Peyer's patch (tissue), 4 donors: ENCODE measurements at regions not wholly inside any gene's neighbourhood (a gene's known extent, or its start where the extent isn't known, plus 50 kb on each side); places are given as distances from the start of the nearest gene placed in this dataset.

ENCODE experiments used
- DNase-seq, 3 donors: peaks; one replicate each; pipeline ENCODE4 v3.0.0-alpha.2; 2017 to 2019
- H3K27ac ChIP-seq, 4 donors: fragments of 200-600 bp; sonication (generic); one replicate each; pipeline ENCODE4 v1.5.1; 2016 to 2019
- H3K27me3 ChIP-seq, 2 donors: fragments of 200-600 bp; sonication (generic); one replicate each; pipeline ENCODE4 v1.5.1; 2019
- H3K36me3 ChIP-seq, 3 donors: fragments of 200-600 bp; sonication (generic); one replicate each; pipeline ENCODE4 v1.5.1; 2016 to 2019
- H3K4me1 ChIP-seq, 4 donors: fragments of 200-600 bp; sonication (generic); one replicate each; pipeline ENCODE4 v1.5.1; 2016 to 2019
- H3K4me3 ChIP-seq, 4 donors: fragments of 200-600 bp; sonication (generic); 1 replicate in 3 of 4; 2 replicates in 1 of 4; pipeline ENCODE4 v1.5.1; 2016 to 2019; ENCODE audit warnings: mild to moderate bottlenecking in 1 of 4
- H3K9me3 ChIP-seq, 4 donors: fragments of 200-600 bp; sonication (generic); one replicate each; pipeline ENCODE4 v1.5.1; 2016 to 2019; ENCODE audit warnings: mild to moderate bottlenecking in 1 of 4
- CTCF ChIP-seq, 6 experiments: fragments of 450-650 bp in 4 of 6; fragments of 200-600 bp in 2 of 6; sonication (generic) in 1 of 6; IDR thresholded peaks; one replicate each; pipeline ENCODE4 v1.5.1; 2017 to 2019; ENCODE audit warnings: antibody characterized with exemption in 6 of 6, mild to moderate bottlenecking in 3 of 6, moderate library complexity in 1 of 6
- POLR2A ChIP-seq, 2 donors: fragments of 450-650 bp; IDR thresholded peaks; one replicate each; pipeline ENCODE4 v1.5.1; 2017; ENCODE audit warnings: antibody characterized with exemption in 2 of 2, mild to moderate bottlenecking in 2 of 2, moderate library complexity in 2 of 2

- Histone ChIP-seq H3K4me1 (no peaks in the 10 kb centered on the region), H3K27me3 (no peaks in the 10 kb centered on the region), H3K9me3 (no peaks in the 10 kb centered on the region), H3K27ac (no peak overlapping the region), H3K36me3 (no peaks in the 10 kb centered on the region), H3K4me3 (no peak overlapping the region)
- DNase-seq: no peak
- TF ChIP-seq POLR2A (IDR thresholded peaks at IDR 0.05): no peak
- TF ChIP-seq CTCF (IDR thresholded peaks at IDR 0.05): no peak
These were observed 57.6 kb downstream of the TENT5A start for GRCh38 chr6:81694855-81695254.

- Histone ChIP-seq H3K27me3 (no peaks in the 10 kb centered on the region), H3K36me3 (no peaks in the 10 kb centered on the region), H3K4me3 (no peak overlapping the region), H3K9me3 (no peaks in the 10 kb centered on the region), H3K27ac (no peak overlapping the region), H3K4me1 (no peaks in the 10 kb centered on the region)
- TF ChIP-seq POLR2A (IDR thresholded peaks at IDR 0.05) (no peak), CTCF (IDR thresholded peaks at IDR 0.05) (no peak)
- no peak for DNase-seq
These were observed 58.3 kb downstream of the TENT5A start for GRCh38 chr6:81694207-81694606.

- no peak overlapping the region for H3K4me3 ChIP-seq
- no peaks in the 10 kb centered on the region for H3K9me3 ChIP-seq
- no peak for DNase-seq
- H3K4me1 ChIP-seq: no peaks in the 10 kb centered on the region
- no peak overlapping the region for H3K27ac ChIP-seq
- H3K36me3 ChIP-seq: no peaks in the 10 kb centered on the region
- no peak for TF ChIP-seq CTCF (IDR thresholded peaks at IDR 0.05)
- TF ChIP-seq POLR2A (IDR thresholded peaks at IDR 0.05): no peak
- H3K27me3 ChIP-seq: no peaks in the 10 kb centered on the region
These were observed 59.2 kb downstream of the TENT5A start for GRCh38 chr6:81693266-81693665.

- H3K27me3 ChIP-seq: no peaks in the 10 kb centered on the region
These were observed 62.4 kb downstream of the TENT5A start for GRCh38 chr6:81690073-81690472.

GRCh38 chr6:81689580-81689979 lies 62.9 kb downstream of the TENT5A start:
- Histone ChIP-seq H3K4me1 (no peaks in the 10 kb centered on the region), H3K27ac (no peak overlapping the region), H3K4me3 (no peak overlapping the region), H3K9me3 (no peaks in the 10 kb centered on the region), H3K27me3 (no peaks in the 10 kb centered on the region), H3K36me3 (no peaks in the 10 kb centered on the region)
- TF ChIP-seq CTCF (IDR thresholded peaks at IDR 0.05) (no peak), POLR2A (IDR thresholded peaks at IDR 0.05) (no peak)
- DNase-seq: no peak

More at GRCh38 chr6:81690073-81690472, 62.4 kb downstream of the TENT5A start:
- DNase-seq: no peak
- TF ChIP-seq POLR2A (IDR thresholded peaks at IDR 0.05): no peak
- TF ChIP-seq CTCF (IDR thresholded peaks at IDR 0.05): no peak
- Histone ChIP-seq H3K9me3 (no peaks in the 10 kb centered on the region), H3K4me3 (no peak overlapping the region), H3K36me3 (no peaks in the 10 kb centered on the region), H3K27ac (no peak overlapping the region), H3K4me1 (no peaks in the 10 kb centered on the region)

- no peaks in the 10 kb centered on the region for H3K36me3 ChIP-seq
- DNase-seq: no peak
- H3K27me3 ChIP-seq: no peaks in the 10 kb centered on the region
- H3K9me3 ChIP-seq: no peaks in the 10 kb centered on the region
- no peak overlapping the region for H3K4me3 ChIP-seq
- H3K4me1 ChIP-seq: no peaks in the 10 kb centered on the region
- TF ChIP-seq CTCF (IDR thresholded peaks at IDR 0.05): no peak
- TF ChIP-seq POLR2A (IDR thresholded peaks at IDR 0.05): no peak
- no peak overlapping the region for H3K27ac ChIP-seq
These were observed 68.6 kb downstream of the TENT5A start for GRCh38 chr6:81683912-81684311.
